Activated CD4-positive, alpha-beta memory T cell treated with anti-CD3 and anti-CD28 coated beads for 36 hours (primary cell): ENCODE measurements at regions not wholly inside any gene's neighbourhood (a gene's known extent, or its start where the extent isn't known, plus 50 kb on each side); places are given as distances from the start of the nearest gene placed in this dataset.

Source experiments
- CTCF ChIA-PET: fragments of 350-600 bp; sonication (Branson Sonifier 250); formaldehyde crosslinking; loops from one replicate; lab custom pipeline; 2021; ENCODE audit warnings: antibody characterized with exemption, inconsistent platforms; lab: Charles Lee
- POLR2A ChIA-PET: fragments of 350-600 bp; sonication (Branson Sonifier 250); formaldehyde crosslinking; loops from one replicate; lab custom pipeline; 2021; ENCODE audit warnings: antibody characterized with exemption; lab: Charles Lee
- DNase-seq: peaks from one replicate; pipeline ENCODE4 v3.0.0-alpha.2; 2020
- H3K27ac Mint-ChIP-seq: one replicate; pipeline ENCODE4 v1.8.0; 2021; ENCODE audit warnings: mixed read lengths
- H3K27me3 Mint-ChIP-seq: one replicate; pipeline ENCODE4 v1.8.0; 2021; ENCODE audit warnings: mixed read lengths
- H3K36me3 Mint-ChIP-seq: one replicate; pipeline ENCODE4 v1.8.0; 2021; ENCODE audit warnings: mixed read lengths
- H3K4me1 Mint-ChIP-seq: one replicate; pipeline ENCODE4 v1.8.0; 2021; ENCODE audit warnings: low read depth, mixed read lengths
- H3K4me3 Mint-ChIP-seq: one replicate; pipeline ENCODE4 v1.8.0; 2021; ENCODE audit warnings: mild to moderate bottlenecking, mixed read lengths
- H3K9me3 Mint-ChIP-seq: one replicate; pipeline ENCODE4 v1.8.0; 2021; ENCODE audit warnings: mixed read lengths
- intact Hi-C: fragments of 100-400 bp; cut with micrococcal nuclease; formaldehyde crosslinking; loops from one replicate; pipeline ENCODE4 v1.15.1; 2023

- no peak for DNase-seq
- ChIA-PET CTCF (no interaction called here), POLR2A (no interaction called here)
- H3K27ac Mint-ChIP-seq = no peak overlapping the region
- intact Hi-C loops = no loop called here
- no peak overlapping the region for H3K4me3 Mint-ChIP-seq
- H3K36me3 Mint-ChIP-seq = no peaks in the 10 kb centered on the region
- no peaks in the 10 kb centered on the region for H3K4me1 Mint-ChIP-seq
- peaks cover 10% of the 10 kb centered on the region for H3K27me3 Mint-ChIP-seq
- H3K9me3 Mint-ChIP-seq = no peaks in the 10 kb centered on the region
These were observed 236.8 kb upstream of the TBC1D5 start for GRCh38 chr3:17979252-17979651.

- Mint-ChIP-seq H3K27ac (no peak overlapping the region), H3K4me1 (no peaks in the 10 kb centered on the region), H3K4me3 (no peak overlapping the region), H3K27me3 (no peaks in the 10 kb centered on the region), H3K36me3 (no peaks in the 10 kb centered on the region), H3K9me3 (no peaks in the 10 kb centered on the region)
- ChIA-PET CTCF (interaction anchor here (1.0 to 1.2 kb wide), 2 partner anchors 133 to 321 kb away, joined by 3 read pairs; no protein-coding TSS in a partner anchor), POLR2A (no interaction called here)
- intact Hi-C loops = no loop called here
- DNase-seq = no peak
These were observed 231.9 kb upstream of the TBC1D5 start for GRCh38 chr3:17974206-17974841.

- no peak for DNase-seq
- CTCF ChIA-PET = no interaction called here
- no peak overlapping the region for H3K4me3 Mint-ChIP-seq
- POLR2A ChIA-PET = no interaction called here
- no peaks in the 10 kb centered on the region for H3K9me3 Mint-ChIP-seq
- no peaks in the 10 kb centered on the region for H3K27me3 Mint-ChIP-seq
- H3K36me3 Mint-ChIP-seq = no peaks in the 10 kb centered on the region
- intact Hi-C loops = no loop called here
- H3K4me1 Mint-ChIP-seq = no peaks in the 10 kb centered on the region
- no peak overlapping the region for H3K27ac Mint-ChIP-seq
These were observed 230.8 kb upstream of the TBC1D5 start for GRCh38 chr3:17972959-17973906.

- Mint-ChIP-seq H3K27me3 (no peaks in the 10 kb centered on the region), H3K36me3 (no peaks in the 10 kb centered on the region), H3K27ac (no peak overlapping the region), H3K9me3 (no peaks in the 10 kb centered on the region), H3K4me3 (no peak overlapping the region), H3K4me1 (no peaks in the 10 kb centered on the region)
- POLR2A ChIA-PET = no interaction called here
- CTCF ChIA-PET = no interaction called here
- intact Hi-C loops = no loop called here
- DNase-seq = no peak
These were observed 230.0 kb upstream of the TBC1D5 start for GRCh38 chr3:17972476-17972875.

- intact Hi-C loops = no loop called here
These were observed 229.6 kb upstream of the TBC1D5 start for GRCh38 chr3:17972030-17972429.

GRCh38 chr3:17969985-17970568 lies 227.6 kb upstream of the TBC1D5 start:
- no peak overlapping the region for H3K27ac Mint-ChIP-seq
- CTCF ChIA-PET = no interaction called here
- H3K36me3 Mint-ChIP-seq = no peaks in the 10 kb centered on the region
- intact Hi-C loops = no loop called here
- POLR2A ChIA-PET = no interaction called here
- H3K27me3 Mint-ChIP-seq = peaks cover 1% of the 10 kb centered on the region
- H3K4me1 Mint-ChIP-seq = no peaks in the 10 kb centered on the region
- no peak overlapping the region for H3K4me3 Mint-ChIP-seq
- no peak for DNase-seq
- H3K9me3 Mint-ChIP-seq = no peaks in the 10 kb centered on the region

More at GRCh38 chr3:17972030-17972429, 229.6 kb upstream of the TBC1D5 start:
- ChIA-PET POLR2A (no interaction called here), CTCF (no interaction called here)
- Mint-ChIP-seq H3K27me3 (peaks cover 1% of the 10 kb centered on the region), H3K9me3 (no peaks in the 10 kb centered on the region), H3K4me1 (no peaks in the 10 kb centered on the region), H3K27ac (no peak overlapping the region), H3K4me3 (no peak overlapping the region), H3K36me3 (no peaks in the 10 kb centered on the region)
- no peak for DNase-seq

GRCh38 chr3:17969244-17969643 lies 226.8 kb upstream of the TBC1D5 start:
- H3K9me3 Mint-ChIP-seq = no peaks in the 10 kb centered on the region
- intact Hi-C loops = no loop called here
- no peaks in the 10 kb centered on the region for H3K36me3 Mint-ChIP-seq
- DNase-seq = no peak
- H3K27ac Mint-ChIP-seq = no peak overlapping the region
- peaks cover 1% of the 10 kb centered on the region for H3K27me3 Mint-ChIP-seq
- ChIA-PET CTCF (no interaction called here), POLR2A (no interaction called here)
- H3K4me3 Mint-ChIP-seq = no peak overlapping the region
- H3K4me1 Mint-ChIP-seq = no peaks in the 10 kb centered on the region

- no peak overlapping the region for H3K27ac Mint-ChIP-seq
- no peaks in the 10 kb centered on the region for H3K4me1 Mint-ChIP-seq
- POLR2A ChIA-PET = no interaction called here
- DNase-seq = no peak
- H3K4me3 Mint-ChIP-seq = no peak overlapping the region
- peaks cover 6% of the 10 kb centered on the region for H3K27me3 Mint-ChIP-seq
- intact Hi-C loops = no loop called here
- H3K9me3 Mint-ChIP-seq = no peaks in the 10 kb centered on the region
- CTCF ChIA-PET = no interaction called here
- H3K36me3 Mint-ChIP-seq = no peaks in the 10 kb centered on the region
These were observed 225.6 kb upstream of the TBC1D5 start for GRCh38 chr3:17967953-17968607.

- Mint-ChIP-seq H3K9me3 (no peaks in the 10 kb centered on the region), H3K27me3 (peaks cover 10% of the 10 kb centered on the region), H3K36me3 (no peaks in the 10 kb centered on the region), H3K4me3 (no peak overlapping the region), H3K27ac (no peak overlapping the region), H3K4me1 (no peaks in the 10 kb centered on the region)
- no peak for DNase-seq
- intact Hi-C loops = no loop called here
- ChIA-PET CTCF (no interaction called here), POLR2A (no interaction called here)
These were observed 224.7 kb upstream of the TBC1D5 start for GRCh38 chr3:17967111-17967510.

GRCh38 chr3:17965331-17965730 lies 222.9 kb upstream of the TBC1D5 start:
- no peaks in the 10 kb centered on the region for H3K4me1 Mint-ChIP-seq
- H3K9me3 Mint-ChIP-seq = no peaks in the 10 kb centered on the region
- no peak for DNase-seq
- intact Hi-C loops = no loop called here
- H3K4me3 Mint-ChIP-seq = no peak overlapping the region
- H3K27me3 Mint-ChIP-seq = peaks cover 10% of the 10 kb centered on the region
- no peak overlapping the region for H3K27ac Mint-ChIP-seq
- ChIA-PET CTCF (no interaction called here), POLR2A (no interaction called here)
- H3K36me3 Mint-ChIP-seq = no peaks in the 10 kb centered on the region

GRCh38 chr3:17964108-17964507 lies 221.7 kb upstream of the TBC1D5 start:
- no peak overlapping the region for H3K4me3 Mint-ChIP-seq
- POLR2A ChIA-PET = no interaction called here
- no peaks in the 10 kb centered on the region for H3K9me3 Mint-ChIP-seq
- CTCF ChIA-PET = no interaction called here
- intact Hi-C loops = no loop called here
- DNase-seq = no peak
- H3K4me1 Mint-ChIP-seq = no peaks in the 10 kb centered on the region
- no peak overlapping the region for H3K27ac Mint-ChIP-seq
- peaks cover 12% of the 10 kb centered on the region for H3K27me3 Mint-ChIP-seq
- no peaks in the 10 kb centered on the region for H3K36me3 Mint-ChIP-seq

GRCh38 chr3:17955411-17955810 lies 213.0 kb upstream of the TBC1D5 start:
- CTCF ChIA-PET = no interaction called here
- no peak overlapping the region for H3K27ac Mint-ChIP-seq
- H3K27me3 Mint-ChIP-seq = peaks cover 2% of the 10 kb centered on the region
- H3K9me3 Mint-ChIP-seq = peaks cover 16% of the 10 kb centered on the region
- POLR2A ChIA-PET = no interaction called here
- no peak overlapping the region for H3K4me3 Mint-ChIP-seq
- DNase-seq = no peak
- H3K36me3 Mint-ChIP-seq = no peaks in the 10 kb centered on the region
- no peaks in the 10 kb centered on the region for H3K4me1 Mint-ChIP-seq
- intact Hi-C loops = no loop called here
